Naive thymus-derived CD8-positive, alpha-beta T cell (primary cell): ENCODE measurements at regions not wholly inside any gene's neighbourhood (a gene's known extent, or its start where the extent isn't known, plus 50 kb on each side); places are given as distances from the start of the nearest gene placed in this dataset.

Experiments used
- ATAC-seq, 2 donors: fragments of 150-1000 bp; cut with Tn5 transposase in 1 of 2; sonication (Bioruptor Pico), chemical (Tn5 transposase) in 1 of 2; 1 replicate in 1 of 2; 2 replicates in 1 of 2; pipeline ENCODE4 v1.10.0; 2021; ENCODE audit warnings: mild to moderate bottlenecking in 2 of 2, moderate library complexity in 2 of 2
- POLR2A ChIA-PET: fragments of 350-600 bp; sonication (Branson Sonifier 250); formaldehyde crosslinking; loops from one replicate; lab custom pipeline; 2021; ENCODE audit warnings: antibody characterized with exemption; lab: Charles Lee
- DNase-seq, 10 donors: peaks; one replicate each; pipeline versions ENCODE4 v3.0.0 to v3.0.0-alpha.2; 2020 to 2022
- H3K27ac Mint-ChIP-seq, 10 donors: one replicate each; pipeline ENCODE4 v1.8.0; 2020 to 2022; ENCODE audit warnings: mild to moderate bottlenecking in 10 of 10, mixed read lengths in 10 of 10, moderate library complexity in 4 of 10, inconsistent platforms in 1 of 10
- H3K27me3 Mint-ChIP-seq, 5 donors: one replicate each; pipeline ENCODE4 v1.8.0; 2021 to 2022; ENCODE audit warnings: mixed read lengths in 5 of 5
- H3K36me3 Mint-ChIP-seq, 3 donors: one replicate each; pipeline ENCODE4 v1.8.0; 2020 to 2022; ENCODE audit warnings: mixed read lengths in 3 of 3, mild to moderate bottlenecking in 2 of 3, inconsistent platforms in 1 of 3
- H3K4me1 Mint-ChIP-seq, 4 donors: one replicate each; pipeline ENCODE4 v1.8.0; 2021 to 2022; ENCODE audit warnings: mixed read lengths in 4 of 4
- H3K4me3 Mint-ChIP-seq, 10 donors: one replicate each; pipeline ENCODE4 v1.8.0; 2020 to 2022; ENCODE audit warnings: mild to moderate bottlenecking in 10 of 10, mixed read lengths in 10 of 10, moderate library complexity in 6 of 10, inconsistent platforms in 1 of 10
- H3K9me3 Mint-ChIP-seq, 9 donors: one replicate each; pipeline ENCODE4 v1.8.0; 2020 to 2022; ENCODE audit warnings: mixed read lengths in 9 of 9, mild to moderate bottlenecking in 3 of 9, inconsistent platforms in 1 of 9, moderate library complexity in 1 of 9

- no peak overlapping the region for H3K4me3 Mint-ChIP-seq
- no peak for ATAC-seq
- no peaks in the 10 kb centered on the region for H3K4me1 Mint-ChIP-seq
- POLR2A ChIA-PET, result no interaction called here
- H3K27ac Mint-ChIP-seq, result no peak overlapping the region
- peaks cover 0 to 3% (median 0%) of the 10 kb centered on the region in 9 donors for H3K9me3 Mint-ChIP-seq
- DNase-seq, result no peak
- H3K27me3 Mint-ChIP-seq, result peaks cover 0 to 8% (median 4%) of the 10 kb centered on the region in 5 donors
- H3K36me3 Mint-ChIP-seq, result no peaks in the 10 kb centered on the region
Observed at GRCh38 chr15:96553006-96553405, 222.5 kb downstream of the NR2F2 start.

GRCh38 chr15:96553451-96553850 lies 223.0 kb downstream of the NR2F2 start:
- H3K4me1 Mint-ChIP-seq, result no peaks in the 10 kb centered on the region
- peaks cover 0 to 3% (median 0%) of the 10 kb centered on the region in 9 donors for H3K9me3 Mint-ChIP-seq
- POLR2A ChIA-PET, result no interaction called here
- H3K27ac Mint-ChIP-seq, result no peak overlapping the region
- H3K27me3 Mint-ChIP-seq, result peaks cover 0 to 6% (median 4%) of the 10 kb centered on the region in 5 donors
- no peak for ATAC-seq
- H3K4me3 Mint-ChIP-seq, result no peak overlapping the region
- no peaks in the 10 kb centered on the region for H3K36me3 Mint-ChIP-seq
- no peak for DNase-seq

GRCh38 chr15:96553931-96554330 lies 223.4 kb downstream of the NR2F2 start:
- H3K27me3 Mint-ChIP-seq, result peaks cover 0 to 9% (median 4%) of the 10 kb centered on the region in 5 donors
- peaks cover 0 to 3% (median 0%) of the 10 kb centered on the region in 9 donors for H3K9me3 Mint-ChIP-seq
- POLR2A ChIA-PET, result no interaction called here
- no peak for DNase-seq
- ATAC-seq, result no peak
- H3K36me3 Mint-ChIP-seq, result no peaks in the 10 kb centered on the region
- no peaks in the 10 kb centered on the region for H3K4me1 Mint-ChIP-seq
- H3K27ac Mint-ChIP-seq, result no peak overlapping the region
- H3K4me3 Mint-ChIP-seq, result no peak overlapping the region

GRCh38 chr15:96554541-96554940 lies 224.0 kb downstream of the NR2F2 start:
- ATAC-seq, result no peak
- POLR2A ChIA-PET, result no interaction called here
- H3K36me3 Mint-ChIP-seq, result no peaks in the 10 kb centered on the region
- no peak for DNase-seq
- H3K4me1 Mint-ChIP-seq, result no peaks in the 10 kb centered on the region
- H3K4me3 Mint-ChIP-seq, result no peak overlapping the region
- peaks cover 0 to 3% (median 0%) of the 10 kb centered on the region in 9 donors for H3K9me3 Mint-ChIP-seq
- H3K27ac Mint-ChIP-seq, result no peak overlapping the region
- peaks cover 0 to 9% (median 2%) of the 10 kb centered on the region in 5 donors for H3K27me3 Mint-ChIP-seq

GRCh38 chr15:96559087-96559486 lies 228.6 kb downstream of the NR2F2 start:
- Mint-ChIP-seq H3K9me3 (peaks cover 0 to 15% (median 7%) of the 10 kb centered on the region in 9 donors), H3K4me1 (no peaks in the 10 kb centered on the region), H3K27me3 (peaks cover 0 to 23% (median 3%) of the 10 kb centered on the region in 5 donors), H3K4me3 (no peak overlapping the region), H3K27ac (no peak overlapping the region), H3K36me3 (no peaks in the 10 kb centered on the region)
- ATAC-seq, result no peak
- POLR2A ChIA-PET, result no interaction called here
- no peak for DNase-seq

- peaks cover 2 to 15% (median 7%) of the 10 kb centered on the region in 9 donors for H3K9me3 Mint-ChIP-seq
- no peaks in the 10 kb centered on the region for H3K36me3 Mint-ChIP-seq
- peaks cover 0 to 22% (median 3%) of the 10 kb centered on the region in 5 donors for H3K27me3 Mint-ChIP-seq
- no peaks in the 10 kb centered on the region for H3K4me1 Mint-ChIP-seq
- no peak for DNase-seq
- no peak overlapping the region for H3K4me3 Mint-ChIP-seq
- no peak for ATAC-seq
- POLR2A ChIA-PET, result no interaction called here
- no peak overlapping the region for H3K27ac Mint-ChIP-seq
Observed at GRCh38 chr15:96559631-96560030, 229.1 kb downstream of the NR2F2 start.

GRCh38 chr15:96560246-96560895 lies 229.9 kb downstream of the NR2F2 start:
- Mint-ChIP-seq H3K27ac (no peak overlapping the region), H3K36me3 (no peaks in the 10 kb centered on the region)

GRCh38 chr15:96561593-96561992 lies 231.1 kb downstream of the NR2F2 start:
- ATAC-seq, result no peak
- H3K4me1 Mint-ChIP-seq, result no peaks in the 10 kb centered on the region
- no peak overlapping the region for H3K27ac Mint-ChIP-seq
- no peak overlapping the region for H3K4me3 Mint-ChIP-seq
- H3K27me3 Mint-ChIP-seq, result peaks cover 0 to 18% (median 3%) of the 10 kb centered on the region in 5 donors
- H3K36me3 Mint-ChIP-seq, result no peaks in the 10 kb centered on the region
- POLR2A ChIA-PET, result no interaction called here
- H3K9me3 Mint-ChIP-seq, result peaks cover 4 to 15% (median 9%) of the 10 kb centered on the region in 9 donors
- DNase-seq, result no peak

More at GRCh38 chr15:96560246-96560895, 229.9 kb downstream of the NR2F2 start:
- H3K4me1 Mint-ChIP-seq, result no peaks in the 10 kb centered on the region
- H3K27me3 Mint-ChIP-seq, result peaks cover 0 to 18% (median 3%) of the 10 kb centered on the region in 5 donors
- no peak for DNase-seq
- POLR2A ChIA-PET, result no interaction called here
- ATAC-seq, result no peak
- peaks cover 4 to 15% (median 8%) of the 10 kb centered on the region in 9 donors for H3K9me3 Mint-ChIP-seq
- no peak overlapping the region for H3K4me3 Mint-ChIP-seq

- peaks cover 0 to 15% (median 3%) of the 10 kb centered on the region in 5 donors for H3K27me3 Mint-ChIP-seq
- H3K4me3 Mint-ChIP-seq, result no peak overlapping the region
- peaks cover 4 to 15% (median 9%) of the 10 kb centered on the region in 9 donors for H3K9me3 Mint-ChIP-seq
- no peak overlapping the region for H3K27ac Mint-ChIP-seq
- no peaks in the 10 kb centered on the region for H3K4me1 Mint-ChIP-seq
- POLR2A ChIA-PET, result no interaction called here
- ATAC-seq, result no peak
- no peaks in the 10 kb centered on the region for H3K36me3 Mint-ChIP-seq
- no peak for DNase-seq
Observed at GRCh38 chr15:96564546-96564945, 234.0 kb downstream of the NR2F2 start.

- POLR2A ChIA-PET, result no interaction called here
- Mint-ChIP-seq H3K4me3 (no peak overlapping the region), H3K9me3 (peaks cover 4 to 15% (median 8%) of the 10 kb centered on the region in 9 donors), H3K4me1 (no peaks in the 10 kb centered on the region), H3K36me3 (no peaks in the 10 kb centered on the region), H3K27me3 (peaks cover 0 to 14% (median 0%) of the 10 kb centered on the region in 5 donors), H3K27ac (no peak overlapping the region)
- ATAC-seq, result no peak
- DNase-seq, result no peak
Observed at GRCh38 chr15:96565266-96565665, 234.8 kb downstream of the NR2F2 start.

- H3K36me3 Mint-ChIP-seq, result peaks cover 0 to 5% (median 0%) of the 10 kb centered on the region in 3 donors
- peaks cover 0 to 20% (median 0%) of the 10 kb centered on the region in 9 donors for H3K9me3 Mint-ChIP-seq
- H3K27me3 Mint-ChIP-seq, result peaks cover 0 to 29% (median 5%) of the 10 kb centered on the region in 5 donors
- POLR2A ChIA-PET, result no interaction called here
- DNase-seq (no peak), ATAC-seq (no peak)
- H3K4me3 Mint-ChIP-seq, result no peak overlapping the region
- H3K27ac Mint-ChIP-seq, result no peak overlapping the region
- no peaks in the 10 kb centered on the region for H3K4me1 Mint-ChIP-seq
Observed at GRCh38 chr15:96574782-96575181, 244.3 kb downstream of the NR2F2 start.

GRCh38 chr15:96576596-96576995 lies 246.1 kb downstream of the NR2F2 start:
- POLR2A ChIA-PET, result no interaction called here
- H3K4me3 Mint-ChIP-seq, result no peak overlapping the region
- peaks cover 0 to 21% (median 5%) of the 10 kb centered on the region in 5 donors for H3K27me3 Mint-ChIP-seq
- H3K36me3 Mint-ChIP-seq, result peaks cover 0 to 5% (median 0%) of the 10 kb centered on the region in 3 donors
- peaks cover 0 to 14% (median 0%) of the 10 kb centered on the region in 9 donors for H3K9me3 Mint-ChIP-seq
- H3K4me1 Mint-ChIP-seq, result no peaks in the 10 kb centered on the region
- ATAC-seq (no peak), DNase-seq (no peak)
- no peak overlapping the region for H3K27ac Mint-ChIP-seq

GRCh38 chr15:96578393-96578792 lies 247.9 kb downstream of the NR2F2 start:
- Mint-ChIP-seq H3K27me3 (peaks cover 2 to 17% (median 5%) of the 10 kb centered on the region in 5 donors), H3K4me3 (no peak overlapping the region), H3K27ac (no peak overlapping the region), H3K4me1 (no peaks in the 10 kb centered on the region), H3K9me3 (peaks cover 0 to 3% (median 0%) of the 10 kb centered on the region in 9 donors), H3K36me3 (peaks cover 0 to 5% (median 0%) of the 10 kb centered on the region in 3 donors)
- POLR2A ChIA-PET, result no interaction called here
- ATAC-seq (no peak), DNase-seq (no peak)
